ENCODE measurements at regions not wholly inside any gene's neighbourhood (a gene's known extent, or its start where the extent isn't known, plus 50 kb on each side); places are given as distances from the start of the nearest gene placed in this dataset.

DNA sequence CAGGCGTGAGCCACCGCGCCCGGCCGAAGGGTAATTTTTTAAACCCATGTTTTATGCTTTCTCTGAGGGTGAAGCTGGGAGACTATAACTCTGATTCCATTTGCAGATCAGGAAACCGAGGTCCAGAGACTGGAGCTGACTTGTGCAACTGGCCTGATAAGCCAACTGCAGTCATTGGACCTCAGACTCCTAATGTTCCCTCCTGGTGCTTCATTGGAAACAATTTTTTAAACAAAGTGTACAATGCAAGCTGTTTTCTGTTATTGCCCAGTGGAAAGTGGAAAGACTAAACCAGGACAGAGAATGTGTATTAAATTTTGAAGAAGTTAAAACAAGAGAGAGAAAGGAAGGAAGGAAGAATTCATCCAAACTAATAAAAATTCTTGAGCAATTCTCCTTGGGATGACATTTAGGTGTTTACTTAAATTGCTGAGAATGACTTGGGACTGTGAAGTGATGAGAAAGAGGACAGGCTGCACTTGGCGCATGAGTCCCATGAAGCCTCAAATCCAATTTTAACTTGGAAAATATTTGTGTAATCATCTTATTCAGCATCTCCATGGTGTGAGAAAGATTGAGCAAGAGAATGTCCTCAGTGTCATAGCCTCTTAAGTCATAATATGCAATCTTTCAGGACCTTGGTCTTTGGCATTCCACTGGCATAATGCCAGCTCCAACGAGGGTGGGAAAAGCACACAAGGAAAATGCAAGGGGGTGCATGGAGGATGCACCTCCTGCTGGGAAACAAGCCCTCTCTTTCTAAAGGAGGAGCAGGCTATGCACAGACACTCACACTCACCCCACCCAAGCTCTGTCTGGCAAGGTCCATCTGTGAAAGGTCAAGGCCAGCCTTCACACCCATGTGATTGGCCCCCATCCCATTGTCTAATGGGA lies 342.0 kb downstream of the SIPA1L2 start:
- DNase-seq (ENCODE audit: low read depth in 2 of 2), result no peak

- no peak for DNase-seq (ENCODE audit: low read depth in 2 of 2)
Observed at GRCh38 chr1:232285138-232285537, 344.8 kb downstream of the SIPA1L2 start.

- no peak for DNase-seq (ENCODE audit: low read depth in 2 of 2)
Observed at GRCh38 chr1:232283864-232284263, 346.1 kb downstream of the SIPA1L2 start.

DNA sequence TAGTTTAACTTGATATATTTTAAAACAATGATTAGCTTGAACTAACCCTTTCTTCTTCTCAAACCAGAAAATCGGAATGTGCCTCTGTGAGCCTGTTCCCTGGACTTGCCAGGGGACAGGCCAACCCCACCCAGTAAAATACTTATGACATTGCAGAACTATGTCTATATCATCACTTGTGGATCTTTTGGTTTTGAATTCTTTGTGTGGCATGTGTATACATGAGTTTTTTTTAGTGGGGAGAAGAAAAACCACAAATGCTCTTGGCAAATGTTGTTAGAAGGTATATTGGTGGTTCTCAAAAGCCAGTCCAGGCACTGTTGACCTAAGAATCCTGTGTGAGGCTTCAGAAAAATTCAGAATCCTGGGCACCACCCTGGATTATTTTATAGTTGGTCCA lies 347.4 kb downstream of the SIPA1L2 start:
- no peak for DNase-seq (ENCODE audit: low read depth in 2 of 2)

DNA sequence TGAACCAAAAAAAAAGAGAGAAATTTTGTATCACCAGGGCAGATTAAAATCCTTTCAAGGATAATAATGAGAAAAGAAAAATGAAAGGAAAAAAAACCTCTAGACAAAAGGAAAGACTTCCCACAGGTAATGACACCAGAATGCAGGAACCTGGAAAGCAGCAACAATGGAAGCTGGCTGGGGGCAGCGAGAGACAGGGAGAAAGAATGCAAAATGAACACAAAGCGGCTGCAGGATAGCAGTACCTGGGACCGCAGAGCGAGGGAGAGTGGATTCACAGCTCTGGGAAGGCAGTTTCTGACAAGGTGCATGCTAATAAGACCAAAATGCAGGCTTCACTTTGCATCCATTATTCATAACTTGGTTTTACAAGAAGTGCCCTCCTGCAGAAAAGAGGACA lies 349.0 kb downstream of the SIPA1L2 start:
- no peak for DNase-seq (ENCODE audit: low read depth in 2 of 2)

DNA sequence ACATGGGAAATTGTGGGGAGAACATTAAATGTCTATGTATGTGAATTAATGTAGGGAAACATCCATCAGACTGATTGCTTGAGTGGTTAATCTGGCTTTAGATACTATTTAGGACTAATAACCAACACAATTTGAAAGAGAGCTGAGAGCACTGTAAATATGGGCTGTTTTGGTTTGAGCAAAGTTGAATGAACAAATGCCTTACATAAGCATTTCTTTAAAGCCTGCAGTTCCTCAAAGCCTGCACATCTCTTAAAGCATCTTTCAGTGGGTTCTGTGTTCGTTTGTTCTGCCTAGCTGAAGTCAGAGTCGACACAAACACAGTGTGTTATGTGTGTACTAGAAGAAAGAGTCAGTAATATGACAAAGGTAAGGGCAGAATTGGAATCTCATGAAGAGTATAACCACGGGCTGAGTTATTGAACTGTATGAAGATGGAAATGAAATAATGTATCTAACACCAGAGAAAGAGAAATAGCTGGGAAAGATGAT lies 350.0 kb downstream of the SIPA1L2 start:
- no peak for DNase-seq (ENCODE audit: low read depth in 2 of 2)

DNA sequence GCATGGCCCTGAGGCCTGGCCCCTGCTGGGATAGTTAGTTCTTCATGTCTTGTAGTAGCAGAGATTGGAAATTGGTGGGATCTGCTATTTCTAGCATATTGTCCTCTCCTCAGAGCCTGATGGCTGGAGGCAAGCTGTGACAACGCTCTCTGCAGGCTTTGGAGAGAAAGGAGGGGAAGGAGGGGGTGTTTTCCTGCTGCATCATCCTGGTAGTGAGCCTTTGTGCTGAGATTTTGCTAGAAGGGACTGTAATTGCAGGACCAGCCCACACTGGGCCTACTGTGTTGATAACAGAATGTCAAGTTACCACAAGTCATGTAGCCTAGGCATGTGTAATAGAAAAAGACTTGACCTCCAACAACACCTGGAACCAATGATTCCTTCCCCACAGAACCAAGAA lies 351.0 kb downstream of the SIPA1L2 start:
- no peak for DNase-seq (ENCODE audit: low read depth in 2 of 2)

DNA sequence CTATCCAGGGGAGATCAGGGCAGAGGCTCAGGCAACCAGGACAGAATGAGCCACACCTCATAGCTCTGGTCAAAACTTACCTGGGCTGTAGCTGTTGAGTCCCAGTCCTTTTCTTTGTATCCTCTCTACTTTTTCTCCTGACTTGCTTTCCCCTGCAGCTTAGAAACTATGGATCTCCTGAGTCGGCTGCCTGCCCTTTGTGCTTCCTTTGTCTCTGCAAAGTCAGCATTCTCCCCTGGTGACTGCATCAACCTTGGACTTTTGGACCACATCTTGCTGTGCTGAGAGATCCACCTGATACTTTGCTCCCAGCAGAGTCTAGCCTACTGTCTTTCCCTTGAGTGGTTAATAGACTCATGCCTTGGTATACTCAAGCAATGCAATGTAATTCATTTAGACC lies 353.3 kb downstream of the SIPA1L2 start:
- no peak for DNase-seq (ENCODE audit: low read depth in 2 of 2)

- DNase-seq (ENCODE audit: low read depth in 2 of 2), result no peak
Observed at GRCh38 chr1:232274999-232275710, 354.8 kb downstream of the SIPA1L2 start.

- no peak for DNase-seq (ENCODE audit: low read depth in 2 of 2)
Observed at GRCh38 chr1:232274236-232274855, 355.6 kb downstream of the SIPA1L2 start.

- DNase-seq (ENCODE audit: low read depth in 2 of 2), result no peak
Observed at GRCh38 chr1:232273011-232273410, 356.9 kb downstream of the SIPA1L2 start.

DNA sequence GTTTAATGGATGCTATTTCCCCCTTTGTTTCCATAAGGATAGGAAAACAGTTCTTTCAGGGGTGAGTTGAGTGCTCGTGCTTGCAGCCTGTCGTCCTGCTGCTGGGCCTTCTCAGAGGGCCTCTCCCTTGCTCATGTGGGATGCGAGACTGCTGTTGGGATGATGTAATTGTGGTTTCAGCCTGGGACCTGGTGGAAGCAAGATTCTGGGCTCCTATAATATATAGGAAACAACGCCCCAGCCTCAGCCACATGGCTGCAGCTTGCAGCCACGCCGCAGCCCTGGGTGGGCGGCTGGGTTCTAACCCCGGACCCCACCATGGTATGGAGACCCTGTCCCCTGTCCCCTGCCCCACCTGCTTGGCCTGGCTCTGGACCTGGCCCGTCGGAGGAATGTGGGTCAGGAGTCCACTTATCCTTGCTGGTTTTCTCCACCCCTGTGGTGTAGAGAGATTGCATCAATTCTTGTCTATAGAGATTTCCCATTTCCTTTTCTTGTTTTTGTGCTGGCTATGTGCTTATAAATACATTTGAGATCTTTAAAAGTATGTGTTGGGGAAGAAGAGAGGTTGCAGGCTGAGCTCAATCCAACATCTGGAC lies 357.8 kb downstream of the SIPA1L2 start:
- no peak for DNase-seq (ENCODE audit: low read depth in 2 of 2)

DNA sequence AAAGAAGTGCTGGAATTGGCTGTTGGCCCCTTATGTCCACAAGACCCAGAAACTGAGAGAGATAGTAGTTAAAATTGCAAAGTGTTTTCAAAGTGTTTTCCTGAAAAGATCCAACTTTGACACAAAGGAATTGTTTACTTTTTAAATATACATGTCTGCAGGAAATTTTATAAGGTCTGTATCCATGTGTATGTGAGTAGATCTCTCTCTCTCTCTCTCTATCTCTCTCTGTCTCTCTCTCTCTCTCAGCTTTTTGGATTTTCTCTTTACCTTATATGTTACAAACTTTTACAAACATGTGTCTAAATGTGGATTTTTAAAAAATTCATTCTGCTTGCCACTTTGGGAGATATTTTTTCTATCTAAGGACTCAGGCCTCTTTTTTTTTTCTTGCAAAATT lies 358.6 kb downstream of the SIPA1L2 start:
- DNase-seq (ENCODE audit: low read depth in 2 of 2), result no peak

- no peak for DNase-seq (ENCODE audit: low read depth in 2 of 2)
Observed at GRCh38 chr1:232269988-232270387, 359.9 kb downstream of the SIPA1L2 start.

DNA sequence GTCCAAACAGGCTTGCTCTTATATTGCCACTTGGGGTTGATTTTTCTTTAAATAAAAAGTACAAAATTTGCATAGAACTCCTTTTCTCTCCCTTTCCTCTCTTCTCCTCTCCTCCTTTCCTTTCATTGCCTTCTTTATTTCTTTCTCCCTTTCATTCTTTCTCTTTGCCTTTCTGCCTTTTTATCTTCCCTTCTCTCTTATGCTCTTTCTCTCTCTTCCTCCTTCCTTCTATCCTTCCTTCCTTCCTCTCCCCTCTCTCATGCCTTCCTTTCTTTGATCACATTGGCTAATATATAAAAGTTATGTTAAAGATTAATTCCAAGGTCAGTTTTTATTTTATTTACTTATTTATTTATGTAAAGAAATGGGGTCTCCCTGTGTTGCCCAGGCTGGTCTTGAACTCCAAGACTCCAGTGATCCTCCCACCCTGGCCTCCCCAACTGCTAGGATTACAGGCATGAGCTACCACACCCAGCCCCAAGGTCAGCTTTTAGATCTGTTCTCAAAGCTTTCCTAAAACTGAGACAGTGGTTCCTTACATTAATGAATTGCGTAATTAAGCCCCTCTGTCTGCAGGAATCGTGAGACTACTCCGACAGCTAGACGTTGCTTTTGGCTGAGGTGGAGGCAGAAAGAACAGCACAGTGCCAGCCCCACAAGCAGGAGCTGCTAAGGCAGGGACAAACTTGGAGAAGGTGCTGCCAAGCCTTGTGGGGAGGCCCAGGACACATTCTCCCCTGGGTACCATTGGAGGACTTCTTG lies 361.9 kb downstream of the SIPA1L2 start:
- no peak for DNase-seq (ENCODE audit: low read depth in 2 of 2)

DNA sequence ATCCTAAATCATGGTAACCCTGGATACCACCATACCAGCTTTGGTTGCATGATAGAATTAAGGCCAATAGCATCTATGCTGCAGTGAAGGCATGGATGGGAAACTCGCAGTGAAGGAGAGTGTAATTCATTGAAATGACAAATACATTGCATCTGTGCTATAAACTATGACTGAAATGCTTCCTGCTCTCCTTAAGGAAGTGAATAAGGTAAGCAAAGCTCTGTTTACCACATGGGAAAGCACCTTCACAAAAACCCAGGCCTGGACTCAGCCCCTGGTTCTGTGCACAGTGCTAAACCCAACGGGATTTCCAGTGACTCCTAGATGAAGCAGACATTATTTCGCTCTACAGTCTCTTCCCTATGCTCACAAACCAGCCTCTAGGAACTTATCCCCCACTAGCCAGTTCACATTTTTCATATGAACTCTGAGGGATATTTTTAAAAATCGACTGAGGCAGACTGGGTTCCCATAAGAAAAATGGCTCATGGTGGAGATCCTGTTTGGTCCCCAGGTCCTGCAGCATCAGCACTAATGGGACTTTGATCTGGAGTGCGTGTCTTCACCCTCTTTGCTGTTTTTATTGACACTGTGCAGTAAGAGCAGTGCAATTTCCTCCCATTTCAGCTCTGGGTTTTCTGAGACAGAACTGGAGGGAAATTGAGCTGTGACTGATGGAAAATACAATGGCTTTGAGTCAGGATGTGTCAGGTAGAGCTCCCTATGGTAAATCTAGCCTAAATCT lies 362.7 kb downstream of the SIPA1L2 start:
- no peak for DNase-seq (ENCODE audit: low read depth in 2 of 2)

DNA sequence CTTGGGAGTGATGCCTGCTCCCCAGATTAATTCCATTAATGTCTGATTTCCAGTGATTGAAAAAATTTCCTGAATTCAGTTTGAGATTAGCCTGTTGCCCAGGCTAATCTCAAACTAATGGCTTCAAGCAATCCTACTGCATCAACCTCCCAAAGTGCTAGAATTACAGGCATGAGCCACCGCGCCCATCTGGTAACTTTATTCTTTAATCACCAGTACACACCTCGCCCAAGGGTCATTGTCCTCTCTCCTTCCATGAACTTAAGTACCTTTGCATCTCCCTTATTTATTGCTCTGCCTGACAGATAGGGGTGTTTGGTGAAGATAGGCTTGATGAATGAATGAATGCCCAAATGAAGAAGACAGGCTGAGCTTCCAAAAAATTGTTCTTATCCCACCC lies 366.5 kb downstream of the SIPA1L2 start:
- no peak for DNase-seq (ENCODE audit: low read depth in 2 of 2)

DNA sequence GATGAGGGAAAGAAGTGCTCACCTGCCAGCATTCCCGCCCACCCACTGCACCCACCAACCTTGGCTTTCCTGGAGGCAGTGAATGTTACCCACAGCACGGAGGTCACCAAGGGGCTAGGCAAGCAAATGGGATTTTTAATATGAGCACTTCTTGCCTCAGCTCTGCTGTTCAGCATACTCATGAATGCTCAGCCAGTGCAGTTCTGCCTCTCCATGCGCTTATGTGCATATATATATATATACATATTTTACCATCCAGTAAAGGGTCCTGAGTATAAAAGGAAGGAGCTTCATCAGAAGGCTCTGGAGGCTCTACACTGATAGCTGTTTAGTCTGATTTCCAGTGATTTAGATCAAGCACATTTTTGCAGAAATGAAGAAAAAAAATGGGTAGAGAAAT lies 366.9 kb downstream of the SIPA1L2 start:
- no peak for DNase-seq (ENCODE audit: low read depth in 2 of 2)

DNA sequence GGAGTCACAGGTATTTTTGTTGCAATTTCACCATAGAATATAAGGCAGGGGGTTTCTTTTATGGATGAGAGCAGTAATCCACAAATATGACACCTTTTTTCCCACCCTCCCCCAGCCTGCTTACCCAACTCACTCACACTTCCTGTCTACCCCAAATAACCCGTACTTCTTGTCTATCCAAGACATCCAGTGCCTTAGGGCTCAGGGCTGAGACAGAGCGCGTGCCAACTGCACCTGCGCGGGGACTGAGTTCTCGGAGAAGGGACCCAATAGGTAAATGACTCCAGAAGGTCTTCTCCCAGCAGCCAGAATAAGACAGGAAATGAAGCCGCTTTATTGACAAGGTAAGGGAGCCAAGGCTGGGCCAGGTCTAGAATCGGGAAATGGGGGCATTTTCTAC lies 369.1 kb downstream of the SIPA1L2 start:
- DNase-seq (ENCODE audit: low read depth in 2 of 2), result no peak

GRCh38 chr1:232260045-232260444 lies 369.9 kb downstream of the SIPA1L2 start:
- DNase-seq (ENCODE audit: low read depth in 2 of 2), result no peak
